HEK293T (cell line): ENCODE measurements at regions not wholly inside any gene's neighbourhood (a gene's known extent, or its start where the extent isn't known, plus 50 kb on each side); places are given as distances from the start of the nearest gene placed in this dataset.

Experiments used
- CTCF ChIA-PET: fragments of 350-600 bp; formaldehyde crosslinking; extraction: SDS; loops from one replicate; lab custom pipeline; 2021; ENCODE audit warnings: antibody characterized with exemption, inconsistent platforms; lab: Yijun Ruan, JAX
- POLR2A ChIA-PET: fragments of 350-600 bp; formaldehyde crosslinking; extraction: SDS; loops from one replicate; lab custom pipeline; 2020; ENCODE audit warnings: antibody characterized with exemption, inconsistent platforms; lab: Yijun Ruan, JAX
- DNase-seq: peaks from one replicate; pipeline ENCODE4 v3.0.0; 2012; ENCODE audit warnings: mixed read lengths; ENCODE audit errors: extremely low spot score
- ARNT ChIP-seq: fragments of 450-650 bp; IDR thresholded peaks from 2 replicates; pipeline ENCODE4 v1.6.1; 2017; ENCODE audit warnings: mild to moderate bottlenecking
- BHLHE40 ChIP-seq: fragments of 450-650 bp; IDR thresholded peaks from 2 replicates; pipeline ENCODE4 v1.6.1; 2016; ENCODE audit warnings: mild to moderate bottlenecking, moderate library complexity, borderline replicate concordance
- CTBP1 ChIP-seq: fragments of 450-650 bp; IDR thresholded peaks from 2 replicates; pipeline ENCODE4 v1.6.1; 2016; ENCODE audit warnings: borderline replicate concordance
- ELF4 ChIP-seq: fragments of 450-650 bp; IDR thresholded peaks from 2 replicates; pipeline ENCODE4 v1.6.1; 2017; ENCODE audit warnings: antibody characterized with exemption
- FOXA1 ChIP-seq: fragments of 450-650 bp; IDR thresholded peaks from 2 replicates; pipeline ENCODE4 v1.6.1; 2016; ENCODE audit warnings: mild to moderate bottlenecking
- FOXK2 ChIP-seq: fragments of 450-650 bp; IDR thresholded peaks from 2 replicates; pipeline ENCODE4 v1.6.1; 2016; ENCODE audit warnings: mild to moderate bottlenecking
- FOXM1 ChIP-seq: fragments of 450-650 bp; IDR thresholded peaks from 2 replicates; pipeline ENCODE4 v1.6.1; 2017; ENCODE audit warnings: mild to moderate bottlenecking, borderline replicate concordance
- HDGF ChIP-seq: fragments of 450-650 bp; IDR thresholded peaks from 2 replicates; pipeline ENCODE4 v1.6.1; 2017; ENCODE audit warnings: antibody characterized with exemption, borderline replicate concordance
- L3MBTL2 ChIP-seq: fragments of 450-650 bp; conservative IDR thresholded peaks from 2 replicates; pipeline ENCODE4 v1.6.1; 2016; ENCODE audit warnings: mild to moderate bottlenecking
- LEF1 ChIP-seq: fragments of 450-650 bp; IDR thresholded peaks from 2 replicates; pipeline ENCODE4 v1.6.1; 2017; ENCODE audit warnings: mild to moderate bottlenecking, borderline replicate concordance
- NFRKB ChIP-seq: fragments of 450-650 bp; IDR thresholded peaks from 2 replicates; pipeline ENCODE4 v1.6.1; 2016; ENCODE audit warnings: mild to moderate bottlenecking, moderate library complexity
- SP1 ChIP-seq: fragments of 450-650 bp; IDR thresholded peaks from 2 replicates; pipeline ENCODE4 v1.6.1; 2017
- SUZ12 ChIP-seq: fragments of 450-650 bp; IDR thresholded peaks from 2 replicates; pipeline ENCODE4 v1.6.1; 2016; ENCODE audit warnings: mild to moderate bottlenecking
- TARDBP ChIP-seq: fragments of 450-650 bp; IDR thresholded peaks from 2 replicates; pipeline ENCODE4 v1.6.1; 2016
- ZNF384 ChIP-seq: fragments of 450-650 bp; IDR thresholded peaks from 2 replicates; pipeline ENCODE4 v1.6.1; 2016
- TF ChIP-seq, protein P1 (sequence below): fragments of 450-650 bp; IDR thresholded peaks from 2 replicates; pipeline ENCODE4 v1.6.1; 2016

- TF ChIP-seq ARNT (no peak), TARDBP (no peak), HDGF (no peak), BHLHE40 (no peak), FOXA1 (no peak), SUZ12 (no peak), NFRKB (no peak), ZNF384 (no peak), FOXM1 (no peak), CTBP1 (no peak), SP1 (no peak), FOXK2 (no peak), ELF4 (no peak), LEF1 (no peak), L3MBTL2 (no peak)
- TF ChIP-seq, protein P1, sequence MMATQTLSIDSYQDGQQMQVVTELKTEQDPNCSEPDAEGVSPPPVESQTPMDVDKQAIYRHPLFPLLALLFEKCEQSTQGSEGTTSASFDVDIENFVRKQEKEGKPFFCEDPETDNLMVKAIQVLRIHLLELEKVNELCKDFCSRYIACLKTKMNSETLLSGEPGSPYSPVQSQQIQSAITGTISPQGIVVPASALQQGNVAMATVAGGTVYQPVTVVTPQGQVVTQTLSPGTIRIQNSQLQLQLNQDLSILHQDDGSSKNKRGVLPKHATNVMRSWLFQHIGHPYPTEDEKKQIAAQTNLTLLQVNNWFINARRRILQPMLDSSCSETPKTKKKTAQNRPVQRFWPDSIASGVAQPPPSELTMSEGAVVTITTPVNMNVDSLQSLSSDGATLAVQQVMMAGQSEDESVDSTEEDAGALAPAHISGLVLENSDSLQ, result no peak
- ChIA-PET CTCF (no interaction called here), POLR2A (no interaction called here)
- DNase-seq, result no peak
These were observed 447.9 kb downstream of the GPATCH2 start for GRCh38 chr1:217182992-217183391.

GRCh38 chr1:217181756-217182155 is 449.1 kb downstream of the GPATCH2 start:
- CTCF ChIA-PET, result no interaction called here
- no peak for TF ChIP-seq SP1
- TF ChIP-seq, protein P1, result no peak
- TF ChIP-seq FOXM1, result no peak
- no peak for TF ChIP-seq CTBP1
- no peak for TF ChIP-seq ZNF384
- no peak for TF ChIP-seq LEF1
- TF ChIP-seq FOXK2, result no peak
- no peak for TF ChIP-seq FOXA1
- no peak for TF ChIP-seq L3MBTL2
- no peak for TF ChIP-seq NFRKB
- TF ChIP-seq SUZ12, result no peak
- POLR2A ChIA-PET, result no interaction called here
- DNase-seq, result no peak

DNA sequence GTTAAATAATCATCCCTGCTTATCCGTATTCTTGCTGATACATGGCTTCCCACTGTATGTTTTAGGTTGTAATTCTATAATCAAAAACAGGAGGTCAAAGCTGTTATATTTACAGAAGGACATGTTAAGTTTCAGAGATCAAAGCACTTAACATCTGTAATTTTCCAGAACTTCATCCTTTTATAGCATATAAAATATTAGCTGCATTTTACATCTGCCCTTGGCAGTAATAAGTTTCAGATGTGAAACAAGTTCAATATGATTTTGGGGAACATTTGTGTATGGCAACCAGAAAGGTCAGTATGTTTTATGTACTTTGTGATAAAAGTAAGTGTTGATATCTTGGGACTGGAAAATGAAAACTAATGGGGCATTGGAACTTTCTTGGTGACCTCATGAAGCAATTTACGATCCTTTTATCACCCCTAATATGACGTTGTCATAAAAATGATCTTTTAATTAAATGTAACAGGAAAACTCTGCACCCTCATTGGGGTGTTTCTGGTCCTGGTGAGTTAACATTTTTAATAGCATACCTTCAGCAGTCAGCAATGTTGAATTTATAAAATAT is 449.6 kb downstream of the GPATCH2 start:
- POLR2A ChIA-PET, result no interaction called here
- CTCF ChIA-PET, result no interaction called here
- TF ChIP-seq LEF1 (no peak), FOXK2 (no peak), L3MBTL2 (no peak), TARDBP (no peak), NFRKB (no peak)
- no peak for DNase-seq

GRCh38 chr1:217180443-217180842 is 450.4 kb downstream of the GPATCH2 start:
- no peak for DNase-seq
- CTCF ChIA-PET, result no interaction called here
- TF ChIP-seq SP1 (no peak), ELF4 (no peak), ARNT (no peak), TARDBP (no peak), HDGF (no peak), CTBP1 (no peak), LEF1 (no peak), SUZ12 (no peak), FOXK2 (no peak), NFRKB (no peak), L3MBTL2 (no peak), ZNF384 (no peak), BHLHE40 (no peak), FOXA1 (no peak), FOXM1 (no peak)
- TF ChIP-seq, protein P1, result no peak
- POLR2A ChIA-PET, result no interaction called here

DNA sequence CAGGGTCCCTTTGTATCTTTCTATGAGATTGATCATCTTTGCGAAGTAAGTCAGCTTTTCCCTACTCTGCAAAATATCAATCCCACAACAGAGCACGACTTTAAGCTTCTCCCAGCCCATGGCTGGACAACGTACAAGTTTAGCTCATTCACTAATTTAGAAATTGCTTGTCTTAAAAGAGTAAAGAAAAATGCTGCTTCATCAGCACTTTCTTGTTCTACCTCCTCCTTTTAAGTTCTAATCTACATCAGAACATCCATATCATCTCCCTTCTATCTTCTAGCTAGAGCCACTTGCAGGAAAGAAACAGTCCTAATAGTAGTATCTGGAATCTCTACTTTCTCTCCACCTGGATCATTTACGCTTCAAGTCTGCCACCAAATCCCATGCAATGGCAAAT is 441.2 kb upstream of the ESRRG start:
- POLR2A ChIA-PET, result no interaction called here
- DNase-seq, result no peak
- CTCF ChIA-PET, result no interaction called here
- TF ChIP-seq NFRKB, result no peak

GRCh38 chr1:217153361-217153760 is 430.1 kb upstream of the ESRRG start:
- TF ChIP-seq, protein P1, result no peak
- ChIA-PET POLR2A (no interaction called here), CTCF (no interaction called here)
- DNase-seq, result no peak
